SH-SY5Y (cell line): ENCODE measurements at regions not wholly inside any gene's neighbourhood (a gene's known extent, or its start where the extent isn't known, plus 50 kb on each side); places are given as distances from the start of the nearest gene placed in this dataset.

ENCODE experiments used
- GATA2 ChIP-seq: IDR thresholded peaks from 2 replicates; pipeline ENCODE4 v1.6.1; 2011; ENCODE audit warnings: mild to moderate bottlenecking, low read depth, low read length
- GATA3 ChIP-seq: IDR thresholded peaks from 2 replicates; pipeline ENCODE4 v1.6.1; 2011; ENCODE audit warnings: low read depth, mild to moderate bottlenecking, low read length, moderate library complexity

- TF ChIP-seq GATA2 (no peak), GATA3 (no peak)
These were observed 86.0 kb downstream of the DRD1 start for GRCh38 chr5:175357995-175358394.
